ENCODE measurements at regions not wholly inside any gene's neighbourhood (a gene's known extent, or its start where the extent isn't known, plus 50 kb on each side); places are given as distances from the start of the nearest gene placed in this dataset.

DNA sequence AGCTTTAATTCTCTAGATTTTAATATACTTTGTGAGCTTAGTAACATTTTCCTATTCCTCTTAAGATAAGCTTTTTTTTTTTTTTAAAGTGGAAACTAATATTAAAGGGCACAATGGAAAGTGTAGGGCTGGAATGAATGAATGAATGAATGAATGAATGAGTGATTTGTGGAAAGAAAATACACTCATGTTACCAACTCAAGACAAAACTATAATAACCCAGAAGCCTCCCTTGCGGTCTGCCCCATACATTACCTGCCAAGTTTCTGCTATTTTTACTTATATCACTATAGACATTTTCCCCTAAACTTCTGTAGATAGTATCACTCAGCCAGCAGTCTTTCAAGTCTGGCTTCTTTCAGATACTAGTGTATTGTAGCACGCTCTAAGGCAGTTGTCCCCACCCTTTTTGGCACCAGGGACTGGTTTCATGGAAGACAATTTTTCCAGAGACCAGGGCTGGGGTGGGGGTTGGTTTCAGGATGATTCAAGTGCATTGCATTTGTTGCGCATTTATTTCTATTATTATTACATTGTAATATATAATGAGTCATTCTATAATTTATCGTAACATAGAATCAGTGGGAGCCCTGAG is 932.2 kb downstream of the TBC1D22A start:
- DNase-seq (no peak), ATAC-seq (no peak)
- no peaks in the 10 kb centered on the region for H3K9me3 ChIP-seq
- no peaks in the 10 kb centered on the region for H3K4me1 ChIP-seq
- H3K27me3 ChIP-seq = no peaks in the 10 kb centered on the region
- H3K27ac ChIP-seq = no peak overlapping the region
- intact Hi-C loops (cut with DNase I) = no loop called here
- no peak overlapping the region for H3K4me3 ChIP-seq
- H3K36me3 ChIP-seq = no peaks in the 10 kb centered on the region
- TF ChIP-seq CTCF (IDR thresholded peaks at IDR 0.05) = no peak

- TF ChIP-seq CTCF (IDR thresholded peaks at IDR 0.05) = no peak
- no peak overlapping the region for H3K27ac ChIP-seq
- DNase-seq = no peak
- H3K27me3 ChIP-seq = no peaks in the 10 kb centered on the region
- no peaks in the 10 kb centered on the region for H3K4me1 ChIP-seq
- intact Hi-C loops (cut with DNase I) = no loop called here
- H3K9me3 ChIP-seq = peaks cover 0 to under 1% of the 10 kb centered on the region in 2 donors
- H3K36me3 ChIP-seq = no peaks in the 10 kb centered on the region
- ATAC-seq = no peak
- no peak overlapping the region for H3K4me3 ChIP-seq
Observed at GRCh38 chr22:47693606-47694005, 931.2 kb downstream of the TBC1D22A start.

DNA sequence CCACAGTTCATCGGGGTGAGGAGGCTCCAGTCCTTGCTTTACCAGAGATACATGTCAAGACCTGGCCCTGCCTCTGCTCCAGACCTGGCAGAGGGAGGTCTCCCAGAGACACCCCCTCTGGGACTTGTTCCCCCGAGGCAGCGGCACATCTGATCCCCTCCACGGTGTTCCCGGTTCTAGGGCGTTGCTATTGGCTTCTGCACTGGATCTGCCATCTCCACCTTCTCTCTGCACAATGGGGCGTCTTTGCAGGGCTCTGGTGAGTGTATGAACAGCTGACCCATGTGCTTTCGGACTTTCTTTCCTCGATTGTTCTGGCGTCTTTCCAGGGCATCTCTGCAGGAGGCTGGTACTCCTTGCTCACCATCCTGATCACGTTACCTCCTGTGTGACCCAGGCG is 930.4 kb downstream of the TBC1D22A start:
- no peak overlapping the region for H3K4me3 ChIP-seq
- TF ChIP-seq CTCF (IDR thresholded peaks at IDR 0.05) = no peak
- DNase-seq = no peak
- no peak for ATAC-seq
- no peaks in the 10 kb centered on the region for H3K36me3 ChIP-seq
- H3K27ac ChIP-seq = no peak overlapping the region
- intact Hi-C loops (cut with DNase I) = no loop called here
- no peaks in the 10 kb centered on the region for H3K27me3 ChIP-seq
- H3K9me3 ChIP-seq = peaks cover 0 to 7% of the 10 kb centered on the region in 2 donors
- no peaks in the 10 kb centered on the region for H3K4me1 ChIP-seq

GRCh38 chr22:47691152-47691895 is 928.9 kb downstream of the TBC1D22A start:
- no peak for ATAC-seq

More at GRCh38 chr22:47691152-47691895, 928.9 kb downstream of the TBC1D22A start:
- no peak overlapping the region for H3K4me3 ChIP-seq
- DNase-seq = no peak
- no peaks in the 10 kb centered on the region for H3K36me3 ChIP-seq
- TF ChIP-seq CTCF (IDR thresholded peaks at IDR 0.05) = no peak
- H3K27ac ChIP-seq = no peak overlapping the region
- no peaks in the 10 kb centered on the region for H3K4me1 ChIP-seq
- peaks cover 0 to 7% of the 10 kb centered on the region in 2 donors for H3K9me3 ChIP-seq
- H3K27me3 ChIP-seq = no peaks in the 10 kb centered on the region
- intact Hi-C loops (cut with DNase I) = no loop called here

All from left lung (tissue), 4 donors.